ENCODE measurements at regions not wholly inside any gene's neighbourhood (a gene's known extent, or its start where the extent isn't known, plus 50 kb on each side); places are given as distances from the start of the nearest gene placed in this dataset.
"Not testable (repeated sequence)": the region's sequence is repeated elsewhere in the genome, so short reads cannot be mapped to it uniquely, and the experiment has no call there.

DNA sequence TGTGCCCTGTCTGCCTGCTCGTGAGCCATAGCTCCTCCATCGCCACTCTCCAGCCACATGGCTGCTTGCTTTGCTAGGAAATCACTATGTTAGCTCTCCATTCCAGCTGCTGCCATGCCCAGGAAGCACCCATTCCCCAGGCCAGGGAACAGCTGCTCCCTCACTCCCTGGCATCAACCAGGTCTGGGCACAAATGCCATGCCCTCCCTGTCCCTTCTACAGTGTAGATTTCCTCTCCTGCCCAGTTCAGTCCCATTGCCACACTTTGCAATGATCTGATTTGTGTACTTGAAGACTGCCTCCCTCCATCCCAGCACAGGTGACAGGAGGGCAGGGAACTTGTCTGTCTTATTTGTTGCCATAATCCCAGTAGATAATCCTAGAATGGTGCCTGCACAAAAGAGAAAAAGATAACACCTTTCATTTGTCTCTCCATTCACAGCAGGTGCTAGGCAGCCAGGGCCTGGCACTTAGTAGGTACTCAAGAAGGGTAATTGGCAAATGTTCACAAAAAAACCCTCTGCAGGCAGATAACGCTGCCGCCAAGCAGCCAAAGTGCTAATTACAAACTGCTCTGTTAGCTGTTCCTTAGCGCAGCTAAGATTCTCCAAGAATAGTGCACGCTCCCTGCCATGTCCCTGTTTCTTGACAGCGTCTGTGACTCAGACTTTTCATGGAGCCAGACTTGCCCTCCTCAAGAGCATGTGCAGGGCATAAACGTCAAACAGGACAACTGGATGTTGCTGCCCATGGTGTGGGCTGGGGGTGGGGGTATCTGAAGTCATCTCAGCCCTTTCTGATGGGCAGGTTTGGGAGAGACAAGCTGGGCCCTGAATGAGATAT, 69.1 kb downstream of the ARL6IP4 start:
- ChIA-PET CTCF (interaction anchor here (1.9 kb wide), 1 partner anchor 189 kb away, joined by 7 read pairs; no protein-coding TSS in a partner anchor), POLR2A (interaction anchor here (0.6 to 0.8 kb wide), 2 partner anchors 188 to 197 kb away, joined by 3 to 7 read pairs; no protein-coding TSS in a partner anchor)

DNA sequence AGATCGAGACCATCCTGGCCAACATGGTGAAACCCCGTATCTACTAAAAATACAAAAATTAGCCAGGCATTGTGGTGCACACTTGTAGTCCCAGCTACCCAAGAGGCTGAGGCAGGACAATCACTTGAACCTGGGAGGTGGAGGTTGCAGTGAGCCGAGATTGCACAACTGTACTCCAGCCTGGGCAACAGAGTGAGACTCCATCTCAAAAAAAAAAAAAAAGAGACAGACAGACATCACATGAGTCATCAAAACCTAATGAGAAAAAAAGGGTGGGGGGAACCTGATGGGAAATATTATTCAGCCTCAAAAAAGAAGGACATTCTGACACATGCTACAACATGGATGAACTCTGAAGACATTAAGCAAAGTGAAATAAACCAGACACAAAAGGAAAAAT, 67.4 kb downstream of the ARL6IP4 start:
- peak overlapping the region; percentile 5 for H3K27ac Mint-ChIP-seq
- H3K4me1 Mint-ChIP-seq: peaks cover 28% of the 10 kb centered on the region
- H2AFZ ChIP-seq (ENCODE audit: insufficient read depth, low read depth, low read length, poor library complexity, severe bottlenecking); H3K9ac ChIP-seq (ENCODE audit: low read length); H4K20me1 ChIP-seq (ENCODE audit: control insufficient read depth, insufficient read depth, low read length, poor library complexity, severe bottlenecking); H3K36me3 ChIP-seq (replicated peaks in 1 of 2; ENCODE audit: control extremely low read depth in 1 of 2, control insufficient read depth in 1 of 2, extremely low read depth in 1 of 2, insufficient read depth in 2 of 2, low read length in 1 of 2); H3K4me3 ChIP-seq (ENCODE audit: control extremely low read depth in 1 of 5, extremely low read depth in 1 of 5, insufficient read depth in 1 of 5, low read depth in 2 of 5, low read length in 4 of 5); ATAC-seq (ENCODE audit: low read depth); intact Hi-C loops (cut with micrococcal nuclease); H3K79me2 ChIP-seq (ENCODE audit: control insufficient read depth, insufficient read depth, low read length); H3K27me3 ChIP-seq (replicated peaks in 1 of 4; ENCODE audit: control extremely low read depth in 1 of 4, control insufficient read depth in 3 of 4, insufficient read depth in 4 of 4, low read length in 3 of 4); H3K9me3 Mint-ChIP-seq (ENCODE audit: insufficient read depth); H3K27me3 Mint-ChIP-seq; H3K4me3 Mint-ChIP-seq; H3K9me3 ChIP-seq (ENCODE audit: control extremely low read depth in 1 of 3, control insufficient read depth in 2 of 3, insufficient read depth in 1 of 3, low read length in 2 of 3); H3K4me2 ChIP-seq (replicated peaks; ENCODE audit: low read depth, low read length, poor library complexity, severe bottlenecking); H3K27ac ChIP-seq (ENCODE audit: low read length in 2 of 2); DNase-seq: not testable (repeated sequence)
- peaks cover 9 to 11% of the 10 kb centered on the region in 2 donors for H3K4me1 ChIP-seq (ENCODE audit: control insufficient read depth in 2 of 2, insufficient read depth in 2 of 2, low read length in 2 of 2)
- POLR2A ChIA-PET: interaction anchor here (0.7 kb wide), 1 partner anchor 190 kb away, joined by 7 read pairs; no protein-coding TSS in a partner anchor
- WGBS (ENCODE audit: insufficient coverage): 100% methylated on average over 1 of the region's 3 CpGs
- CTCF ChIA-PET: interaction anchor here (1.6 to 8.7 kb wide), 2 partner anchors 186 to 192 kb away, joined by 4 to 212 read pairs; no protein-coding TSS in a partner anchor

More for the DNA sequence above, 69.1 kb downstream of the ARL6IP4 start:
- H3K9ac ChIP-seq (ENCODE audit: low read length): no peak overlapping the region
- H3K36me3 ChIP-seq (replicated peaks in 1 of 2; ENCODE audit: control extremely low read depth in 1 of 2, control insufficient read depth in 1 of 2, extremely low read depth in 1 of 2, insufficient read depth in 2 of 2, low read length in 1 of 2): no peaks in the 10 kb centered on the region
- Mint-ChIP-seq H3K4me1 (peaks cover 18% of the 10 kb centered on the region), H3K9me3 (ENCODE audit: insufficient read depth) (no peaks in the 10 kb centered on the region), H3K27ac (no peak overlapping the region), H3K27me3 (no peaks in the 10 kb centered on the region), H3K4me3 (no peak overlapping the region)
- no peak for ATAC-seq (ENCODE audit: low read depth)
- H3K79me2 ChIP-seq (ENCODE audit: control insufficient read depth, insufficient read depth, low read length): no peaks in the 10 kb centered on the region
- H3K27me3 ChIP-seq (replicated peaks in 1 of 4; ENCODE audit: control extremely low read depth in 1 of 4, control insufficient read depth in 3 of 4, insufficient read depth in 4 of 4, low read length in 3 of 4): no peaks in the 10 kb centered on the region
- H3K9me3 ChIP-seq (ENCODE audit: control extremely low read depth in 1 of 3, control insufficient read depth in 2 of 3, insufficient read depth in 1 of 3, low read length in 2 of 3): no peaks in the 10 kb centered on the region
- H3K4me3 ChIP-seq (ENCODE audit: control extremely low read depth in 1 of 5, extremely low read depth in 1 of 5, insufficient read depth in 1 of 5, low read depth in 2 of 5, low read length in 4 of 5): no peak overlapping the region
- no peak overlapping the region for H2AFZ ChIP-seq (ENCODE audit: insufficient read depth, low read depth, low read length, poor library complexity, severe bottlenecking)
- intact Hi-C loops (cut with micrococcal nuclease): no loop called here
- no peaks in the 10 kb centered on the region for H4K20me1 ChIP-seq (ENCODE audit: control insufficient read depth, insufficient read depth, low read length, poor library complexity, severe bottlenecking)
- H3K27ac ChIP-seq (ENCODE audit: low read length in 2 of 2): no peak overlapping the region
- H3K4me1 ChIP-seq (ENCODE audit: control insufficient read depth in 2 of 2, insufficient read depth in 2 of 2, low read length in 2 of 2): peaks cover 0 to 3% of the 10 kb centered on the region in 2 donors
- TF ChIP-seq EZH2 (IDR thresholded peaks at IDR 0.05; ENCODE audit: borderline replicate concordance, insufficient read depth, low read depth, low read length, poor library complexity, severe bottlenecking): no peak
- TF ChIP-seq, protein P1, sequence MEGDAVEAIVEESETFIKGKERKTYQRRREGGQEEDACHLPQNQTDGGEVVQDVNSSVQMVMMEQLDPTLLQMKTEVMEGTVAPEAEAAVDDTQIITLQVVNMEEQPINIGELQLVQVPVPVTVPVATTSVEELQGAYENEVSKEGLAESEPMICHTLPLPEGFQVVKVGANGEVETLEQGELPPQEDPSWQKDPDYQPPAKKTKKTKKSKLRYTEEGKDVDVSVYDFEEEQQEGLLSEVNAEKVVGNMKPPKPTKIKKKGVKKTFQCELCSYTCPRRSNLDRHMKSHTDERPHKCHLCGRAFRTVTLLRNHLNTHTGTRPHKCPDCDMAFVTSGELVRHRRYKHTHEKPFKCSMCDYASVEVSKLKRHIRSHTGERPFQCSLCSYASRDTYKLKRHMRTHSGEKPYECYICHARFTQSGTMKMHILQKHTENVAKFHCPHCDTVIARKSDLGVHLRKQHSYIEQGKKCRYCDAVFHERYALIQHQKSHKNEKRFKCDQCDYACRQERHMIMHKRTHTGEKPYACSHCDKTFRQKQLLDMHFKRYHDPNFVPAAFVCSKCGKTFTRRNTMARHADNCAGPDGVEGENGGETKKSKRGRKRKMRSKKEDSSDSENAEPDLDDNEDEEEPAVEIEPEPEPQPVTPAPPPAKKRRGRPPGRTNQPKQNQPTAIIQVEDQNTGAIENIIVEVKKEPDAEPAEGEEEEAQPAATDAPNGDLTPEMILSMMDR (IDR thresholded peaks at IDR 0.05): no peak
- WGBS (ENCODE audit: insufficient coverage): 93% methylated on average over 8 of the region's 8 CpGs
- no peak for DNase-seq
- H3K4me2 ChIP-seq (replicated peaks; ENCODE audit: low read depth, low read length, poor library complexity, severe bottlenecking): no peak overlapping the region

Data from B cell (primary cell).